Suppressor macrophage treated with lipopolysaccharide for 4 hours (primary cell): ENCODE measurements at regions not wholly inside any gene's neighbourhood (a gene's known extent, or its start where the extent isn't known, plus 50 kb on each side); places are given as distances from the start of the nearest gene placed in this dataset.

Experiments used
- DNase-seq: peaks from one replicate; pipeline ENCODE4 v3.0.0-alpha.2; 2020

GRCh38 chr1:88275259-88275862, 408.7 kb upstream of the PKN2 start:
- DNase-seq = no peak

DNA sequence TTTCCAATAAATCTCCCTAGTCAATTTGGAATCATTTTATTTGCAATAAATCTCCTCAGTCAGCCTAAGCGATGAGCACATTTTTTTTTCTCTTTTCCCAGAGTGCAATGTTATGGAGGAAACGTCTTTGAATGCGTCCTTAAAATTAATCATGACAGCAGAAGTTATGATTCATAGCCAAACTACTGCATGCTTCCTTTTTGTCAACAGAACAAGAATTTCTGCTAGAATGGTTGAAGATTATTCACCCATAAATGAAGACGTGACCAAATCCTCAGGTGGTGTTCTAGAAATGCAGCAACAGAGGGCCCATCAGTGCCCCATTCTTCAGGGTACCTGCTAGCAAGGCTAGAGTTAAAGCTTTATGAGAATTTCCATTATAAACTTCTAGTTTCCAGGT, 407.9 kb upstream of the PKN2 start:
- no peak for DNase-seq

DNA sequence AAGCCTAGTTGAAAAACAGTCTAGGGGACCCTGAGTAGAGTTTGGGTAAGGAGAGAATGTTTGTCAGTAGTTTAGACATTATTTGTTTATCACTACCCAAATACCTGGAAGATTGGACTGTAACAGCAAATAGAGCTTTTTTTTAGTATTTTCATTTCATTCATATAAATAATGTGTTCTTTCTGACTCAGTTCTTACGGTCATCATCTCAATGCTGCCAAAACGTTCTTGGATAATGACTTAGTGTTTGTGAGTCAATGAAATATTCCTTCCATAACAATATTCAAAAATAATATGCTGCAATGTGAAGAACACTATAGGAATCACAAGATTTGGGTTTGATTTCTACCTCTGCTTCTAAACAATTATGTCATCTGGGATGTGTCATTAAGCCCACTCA, 400.0 kb upstream of the PKN2 start:
- no peak for DNase-seq

DNA sequence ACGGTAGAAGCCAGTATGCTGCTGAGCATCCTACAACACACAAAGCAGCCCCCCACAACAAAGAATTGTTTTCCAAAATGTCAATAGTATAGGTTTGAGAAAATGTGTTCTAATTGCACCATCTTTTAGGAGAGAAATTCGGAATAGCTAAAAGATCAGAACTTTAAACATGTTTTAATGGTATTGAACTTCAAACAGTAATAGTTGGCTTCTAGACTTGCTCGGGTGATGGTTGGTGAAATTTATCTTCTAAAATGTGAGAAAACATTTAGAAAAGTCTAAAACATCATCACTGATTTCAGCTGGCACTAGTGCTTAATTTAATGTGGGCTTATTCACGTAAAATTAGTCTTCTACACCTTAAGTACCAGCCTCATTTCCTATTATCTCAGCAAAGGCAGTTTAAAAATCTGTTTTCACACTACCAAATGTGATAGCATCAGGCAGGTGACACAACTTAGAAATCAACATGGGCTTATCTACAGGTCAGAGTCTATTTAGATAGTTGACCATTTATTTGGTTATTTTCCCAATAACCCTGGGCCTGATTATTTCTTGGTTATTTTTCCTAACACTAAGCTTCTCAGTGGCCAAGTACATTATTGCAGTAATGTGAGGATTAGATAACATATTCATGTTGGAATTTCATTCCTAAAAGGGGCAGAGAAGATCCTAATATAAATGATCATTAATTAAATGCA, 399.3 kb upstream of the PKN2 start:
- no peak for DNase-seq

- DNase-seq = no peak
These were observed 397.4 kb upstream of the PKN2 start for GRCh38 chr1:88286716-88287115.

- no peak for DNase-seq
These were observed 395.5 kb upstream of the PKN2 start for GRCh38 chr1:88288571-88288970.

- no peak for DNase-seq
These were observed 394.5 kb upstream of the PKN2 start for GRCh38 chr1:88289401-88290102.

GRCh38 chr1:88291611-88292354, 392.3 kb upstream of the PKN2 start:
- no peak for DNase-seq

DNA sequence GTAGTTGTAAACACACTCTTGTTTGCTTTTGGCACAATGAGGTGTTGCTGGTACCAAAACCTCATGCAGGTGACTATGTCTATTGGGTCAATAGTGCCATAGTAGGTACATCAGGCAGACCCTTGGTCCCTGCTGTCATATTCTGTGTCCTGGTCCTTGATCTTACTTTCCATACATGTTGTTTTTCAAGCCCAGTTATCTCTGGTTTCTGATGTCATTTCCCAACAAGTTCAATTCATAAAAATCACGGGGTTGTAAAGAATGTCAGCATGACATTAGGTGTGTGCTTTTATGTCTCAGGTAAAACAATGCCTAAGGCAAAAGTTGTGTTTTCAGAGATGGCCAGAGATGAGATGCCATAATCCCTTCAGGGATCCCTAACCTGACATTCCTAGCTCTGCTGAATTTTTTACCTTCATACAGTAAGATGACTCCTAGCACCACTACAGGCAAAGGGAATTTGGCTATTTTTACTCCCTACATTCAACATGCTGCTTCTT, 390.3 kb upstream of the PKN2 start:
- DNase-seq = no peak

DNA sequence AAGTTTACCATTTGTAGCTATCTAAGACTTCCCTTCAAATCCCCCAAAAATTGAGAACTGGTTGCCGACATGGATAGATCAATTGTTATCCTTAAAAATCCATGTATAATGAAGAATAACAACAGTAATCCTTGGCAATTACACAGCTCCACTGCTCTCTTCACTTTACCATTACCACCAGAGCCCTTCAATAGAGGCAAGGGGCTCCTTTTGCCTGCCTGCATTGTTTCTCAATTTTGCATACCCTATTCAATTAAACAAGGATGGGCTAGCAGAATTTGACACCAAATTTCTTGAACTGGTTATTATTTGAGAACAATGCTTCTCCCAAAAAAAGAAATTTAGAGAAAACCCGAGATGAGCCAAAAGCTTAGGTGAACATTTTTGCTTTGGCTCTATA, 387.8 kb upstream of the PKN2 start:
- DNase-seq = no peak

GRCh38 chr1:88296642-88297041, 387.4 kb upstream of the PKN2 start:
- DNase-seq = no peak

DNA sequence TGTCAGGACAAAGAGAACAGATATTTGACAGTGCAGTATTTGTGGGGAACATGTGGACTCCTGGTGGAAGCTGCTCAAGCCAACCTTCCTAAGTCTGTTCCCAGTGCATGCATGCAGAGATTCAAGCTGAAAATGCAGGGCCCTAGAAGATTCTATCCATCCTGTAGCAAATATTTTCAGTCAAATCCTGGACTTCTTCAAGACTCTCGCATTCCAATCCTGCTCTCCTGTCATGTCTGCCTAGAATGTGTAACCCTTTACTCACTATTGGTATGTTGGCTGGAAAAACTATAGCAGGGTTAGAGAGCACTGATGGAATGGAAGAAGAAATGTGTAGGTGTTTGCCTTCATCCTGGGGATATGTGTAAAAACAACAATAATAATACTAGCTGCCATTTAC, 385.6 kb upstream of the PKN2 start:
- no peak for DNase-seq

- DNase-seq = no peak
These were observed 383.3 kb upstream of the PKN2 start for GRCh38 chr1:88300752-88301263.

- DNase-seq = peak; percentile 5
These were observed 381.1 kb upstream of the PKN2 start for GRCh38 chr1:88302843-88303486.

DNA sequence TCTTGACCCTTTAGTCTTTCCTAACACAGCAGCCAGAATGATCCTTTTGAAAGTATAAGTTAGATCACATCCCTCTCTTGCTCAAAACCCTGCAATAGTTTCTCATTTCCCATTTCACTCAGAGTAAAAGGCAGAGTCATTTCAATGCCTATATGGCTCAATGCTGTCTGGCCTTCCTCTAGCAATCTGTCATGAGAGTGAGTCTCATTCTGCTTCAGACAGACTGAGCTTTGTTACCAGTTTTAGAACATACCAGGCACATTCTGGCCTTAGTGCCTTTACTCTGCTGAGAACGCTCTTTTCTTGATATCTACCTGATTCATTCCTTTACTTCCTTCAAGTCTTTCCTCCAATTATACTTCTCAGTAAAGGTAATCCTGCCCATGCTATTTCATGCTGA, 372.8 kb upstream of the PKN2 start:
- DNase-seq = no peak

DNA sequence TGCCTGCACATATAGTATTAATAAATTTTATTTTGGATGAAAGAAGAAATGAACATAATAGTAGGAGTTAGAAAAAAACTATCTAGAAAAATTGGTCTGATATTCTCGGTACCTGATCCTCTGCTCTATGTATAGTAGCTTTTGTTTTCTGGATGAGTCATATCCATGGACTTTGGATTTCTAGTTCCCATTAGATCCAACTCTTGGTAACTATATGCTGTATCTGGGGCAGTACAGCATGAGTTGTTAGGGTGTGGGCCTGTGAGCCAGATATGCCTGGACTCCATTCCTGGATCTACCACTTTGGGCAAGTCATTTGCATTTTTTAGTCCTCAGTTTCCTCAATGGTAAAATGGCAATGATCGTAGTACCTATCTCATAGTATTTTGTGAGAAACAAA, 372.2 kb upstream of the PKN2 start:
- DNase-seq = no peak

DNA sequence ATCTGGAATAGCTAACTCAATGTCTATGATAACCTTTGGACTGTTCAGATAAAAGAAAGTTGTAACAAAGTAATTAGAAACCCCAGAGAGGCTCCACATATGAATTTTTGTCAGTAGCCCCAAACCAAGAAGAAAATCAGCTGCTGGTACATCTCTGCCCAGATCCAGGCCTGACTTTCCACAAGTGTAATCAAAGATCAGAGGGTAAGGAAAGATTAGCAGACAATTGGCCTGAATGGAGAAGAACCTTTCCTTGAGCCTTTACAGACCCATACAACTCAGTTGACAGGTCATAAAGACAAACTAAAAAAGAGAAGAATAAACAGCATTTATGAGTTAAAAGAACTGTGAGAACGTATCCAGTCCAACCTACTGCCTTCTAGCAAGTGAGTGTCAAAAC, 366.7 kb upstream of the PKN2 start:
- DNase-seq = no peak

GRCh38 chr1:88318740-88319139, 365.3 kb upstream of the PKN2 start:
- no peak for DNase-seq

- no peak for DNase-seq
These were observed 363.8 kb upstream of the PKN2 start for GRCh38 chr1:88320291-88320690.

DNA sequence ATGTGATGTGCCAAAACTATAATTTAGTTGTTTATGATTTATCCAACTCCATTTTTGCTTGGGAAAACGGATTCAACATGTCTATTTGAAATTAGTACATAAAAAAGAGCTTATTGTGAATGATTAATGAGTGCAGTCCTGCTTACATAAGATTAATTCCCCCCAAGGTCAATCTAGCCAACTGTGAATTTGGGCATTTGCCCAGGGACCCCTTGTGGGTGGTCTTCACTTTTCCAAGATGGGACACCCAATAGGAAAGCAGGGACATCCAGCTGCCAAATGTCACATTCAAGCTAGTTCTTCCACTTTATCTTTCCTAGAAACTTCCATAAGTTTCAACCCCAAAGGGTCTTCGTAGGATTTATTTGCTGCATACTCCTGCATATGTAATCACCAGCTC, 362.4 kb upstream of the PKN2 start:
- no peak for DNase-seq

- no peak for DNase-seq
These were observed 359.2 kb upstream of the PKN2 start for GRCh38 chr1:88324899-88325298.

DNA sequence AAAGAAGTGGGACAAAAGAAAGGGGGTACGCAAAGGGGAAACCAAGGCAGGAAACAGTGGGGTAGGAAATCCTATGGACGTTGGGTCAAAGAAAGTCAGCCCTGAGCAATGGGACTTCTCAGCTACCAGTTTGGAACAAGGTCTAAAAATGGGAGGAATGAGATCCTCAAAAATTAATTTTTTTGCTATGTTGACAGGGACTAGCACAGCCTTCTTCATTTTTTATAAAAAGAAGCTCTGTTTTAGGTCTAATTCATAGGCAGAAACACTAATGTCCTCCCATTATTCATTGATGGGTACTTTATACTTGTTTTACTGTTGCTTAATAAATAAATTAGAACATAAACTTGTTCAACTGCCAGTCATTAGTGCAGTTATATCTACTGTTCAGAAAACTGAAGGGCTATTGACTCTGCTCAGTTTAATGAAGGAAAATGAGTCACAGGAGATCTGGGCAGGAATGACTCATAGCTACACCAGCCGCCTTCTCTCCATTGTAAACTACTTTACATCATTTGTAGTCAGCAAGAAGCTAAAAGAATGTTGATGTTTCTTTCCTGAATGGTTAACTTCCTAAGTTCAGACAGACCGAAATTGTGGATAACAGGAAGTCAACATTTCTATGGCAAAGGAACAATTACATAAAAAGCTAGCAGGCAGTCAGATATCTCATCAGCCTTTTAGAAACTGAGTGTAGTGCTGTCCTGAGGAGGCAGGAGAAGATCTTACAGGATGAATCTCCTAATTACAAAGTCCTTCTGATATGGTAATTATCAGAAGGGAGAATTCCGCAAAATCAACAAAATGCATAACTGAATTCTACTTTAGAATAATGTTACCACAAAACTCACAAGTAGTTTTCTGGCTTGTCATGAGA, 356.4 kb upstream of the PKN2 start:
- DNase-seq = peak; percentile 3
